HCT116 (cell line): ENCODE measurements at regions not wholly inside any gene's neighbourhood (a gene's known extent, or its start where the extent isn't known, plus 50 kb on each side); places are given as distances from the start of the nearest gene placed in this dataset.

Experiments
- ATAC-seq: fragments of 200-7000 bp; cut with Tn5 transposase; 2 replicates; pipeline ENCODE4 v1.9.1; 2020; ENCODE audit warnings: mild to moderate bottlenecking, moderate library complexity
- BruUV-seq: library from RNA; stranded (reverse); fragments of 400-500 nt; replicated peaks from 2 replicates; lab custom pipeline; 2021; lab: Mats Ljungman, UMichigan
- CTCF ChIA-PET: fragments of 300-600 bp; sonication (Branson Sonifier 250); formaldehyde crosslinking; loops from one replicate; lab custom pipeline; 2021; ENCODE audit warnings: antibody characterized with exemption; lab: Charles Lee
- POLR2A ChIA-PET: fragments of 300-600, 350-600 bp; sonication (Branson Sonifier 250); formaldehyde crosslinking; loops from one replicate; lab custom pipeline; 2021; ENCODE audit warnings: antibody characterized with exemption; lab: Charles Lee
- RAD21 ChIA-PET, 2 experiments: fragments of 300-600 bp; sonication (Branson Sonifier 250); formaldehyde crosslinking; loops; one replicate each; lab custom pipeline; 2023; ENCODE audit warnings: low total read pairs in 2 of 2; ENCODE audit not compliant: uncharacterized antibody in 2 of 2, unreplicated experiment in 2 of 2, low non-redundant PET in 1 of 2; lab: Charles Lee
- DNase-seq: peaks from one replicate; pipeline ENCODE4 v3.0.0-alpha.2; 2010; ENCODE audit warnings: low read depth, low spot score
- H2AFZ ChIP-seq: fragments of 200-600 bp; shearing (Covaris generic), sonication (generic); 2 replicates; pipeline ENCODE4 v1.6.1; 2017; ENCODE audit warnings: low read depth, mixed run types, mixed read lengths, antibody characterized with exemption, low read length; ENCODE audit not compliant: poor library complexity, severe bottlenecking
- H3K27ac ChIP-seq: 2 replicates; pipeline ENCODE4 v1.5.1; 2012; ENCODE audit warnings: low read depth, low read length
- H3K27me3 ChIP-seq: fragments of 200-600 bp; sonication (generic); 2 replicates; pipeline ENCODE4 v1.6.1; 2016; ENCODE audit warnings: mixed run types, low read length, mixed read lengths; ENCODE audit not compliant: insufficient read depth
- H3K36me3 ChIP-seq, 2 experiments: fragments of 200-500 bp in 1 of 2; fragments of 200-600 bp in 1 of 2; sonication (Bioruptor generic) in 1 of 2; sonication (generic) in 1 of 2; 2 replicates each; pipeline versions ENCODE4 v1.5.1 to v1.6.1; 2014 to 2016; ENCODE audit warnings: low read length in 2 of 2, inconsistent platforms in 1 of 2, mixed read lengths in 1 of 2, mixed run types in 1 of 2; ENCODE audit not compliant: insufficient read depth in 2 of 2, control insufficient read depth in 1 of 2
- H3K4me1 ChIP-seq, 2 experiments: fragments of 200-600 bp in 1 of 2; sonication (generic) in 1 of 2; 2 replicates each; pipeline versions ENCODE4 v1.5.1 to v1.6.1; 2012 to 2017; ENCODE audit warnings: low read length in 2 of 2, inconsistent platforms in 1 of 2, mild to moderate bottlenecking in 1 of 2, mixed read lengths in 1 of 2, mixed run types in 1 of 2, moderate library complexity in 1 of 2; ENCODE audit not compliant: insufficient read depth in 2 of 2, control insufficient read depth in 1 of 2
- H3K4me2 ChIP-seq: fragments of 200-600 bp; sonication (generic); 2 replicates; pipeline ENCODE4 v1.6.1; 2017; ENCODE audit warnings: mixed run types, low read length, mixed read lengths
- H3K4me3 ChIP-seq, 2 experiments: fragments of 200-600 bp in 1 of 2; sonication (generic) in 1 of 2; replicated peaks in 1 of 2; 2 replicates each; pipeline ENCODE4 v1.5.1; 2011 to 2016; ENCODE audit warnings: low read length in 2 of 2, control low read depth in 1 of 2, low read depth in 1 of 2, mild to moderate bottlenecking in 1 of 2, mixed read lengths in 1 of 2, mixed run types in 1 of 2
- H3K79me2 ChIP-seq: fragments of 200-600 bp; sonication (generic); 2 replicates; pipeline ENCODE4 v1.6.1; 2017; ENCODE audit warnings: mild to moderate bottlenecking, mixed run types, low read length, moderate library complexity, mixed read lengths; ENCODE audit not compliant: insufficient read depth
- H3K9ac ChIP-seq: fragments of 200-600 bp; sonication (generic); 2 replicates; pipeline ENCODE4 v1.6.1; 2016; ENCODE audit warnings: low read length, mixed read lengths
- H3K9me2 ChIP-seq: fragments of 200-600 bp; sonication (generic), shearing (Covaris generic); 2 replicates; pipeline ENCODE4 v1.6.1; 2017; ENCODE audit warnings: mixed run types, mild to moderate bottlenecking, moderate library complexity; ENCODE audit not compliant: insufficient read depth
- H3K9me3 ChIP-seq, 2 experiments: fragments of 200-500 bp in 1 of 2; fragments of 200-600 bp in 1 of 2; sonication (Bioruptor generic) in 1 of 2; sonication (generic) in 1 of 2; 2 replicates each; pipeline ENCODE4 v1.6.1; 2014 to 2017; ENCODE audit warnings: low read length in 2 of 2, mixed read lengths in 2 of 2, inconsistent platforms in 1 of 2, low read depth in 1 of 2, mild to moderate bottlenecking in 1 of 2, mixed run types in 1 of 2, moderate library complexity in 1 of 2; ENCODE audit not compliant: control insufficient read depth in 1 of 2, insufficient read depth in 1 of 2
- H4K20me1 ChIP-seq: fragments of 200-600 bp; sonication (generic), shearing (Covaris generic); 2 replicates; pipeline ENCODE4 v1.6.1; 2017; ENCODE audit warnings: mixed run types, mild to moderate bottlenecking, moderate library complexity; ENCODE audit not compliant: insufficient read depth
- CBX3 ChIP-seq: IDR thresholded peaks from 2 replicates; pipeline ENCODE4 v1.6.1; 2012; ENCODE audit warnings: low read depth
- CEBPB ChIP-seq: IDR thresholded peaks from 2 replicates; pipeline ENCODE4 v1.6.1; 2012; ENCODE audit warnings: low read depth
- EGR1 ChIP-seq: IDR thresholded peaks from 2 replicates; pipeline ENCODE4 v1.6.1; 2012; ENCODE audit warnings: low read depth
- ELF1 ChIP-seq: IDR thresholded peaks from 2 replicates; pipeline ENCODE4 v1.6.1; 2012; ENCODE audit warnings: low read depth, borderline replicate concordance
- EZH2 ChIP-seq: fragments of 200-600 bp; sonication (generic); IDR thresholded peaks from 2 replicates; pipeline ENCODE4 v1.6.1; 2017; ENCODE audit warnings: antibody characterized with exemption, mixed run types
- FOSL1 ChIP-seq: IDR thresholded peaks from 2 replicates; pipeline ENCODE4 v1.6.1; 2012; ENCODE audit warnings: low read depth
- JUND ChIP-seq: IDR thresholded peaks from 2 replicates; pipeline ENCODE4 v1.6.1; 2012
- POLR2A ChIP-seq: IDR thresholded peaks from 2 replicates; pipeline ENCODE4 v1.7.0; 2011; ENCODE audit warnings: borderline replicate concordance; ENCODE audit not compliant: insufficient read depth, insufficient read length; ENCODE audit errors: extremely low read depth
- POLR2AphosphoS5 ChIP-seq: IDR thresholded peaks from 2 replicates; pipeline ENCODE4 v1.6.1; 2011; ENCODE audit warnings: mild to moderate bottlenecking, low read depth, low read length, moderate library complexity
- RAD21 ChIP-seq: IDR thresholded peaks from 2 replicates; pipeline ENCODE4 v1.6.1; 2012; ENCODE audit warnings: low read depth, mild to moderate bottlenecking
- SIN3A ChIP-seq: IDR thresholded peaks from 2 replicates; pipeline ENCODE4 v1.6.1; 2012; ENCODE audit warnings: low read depth
- SP1 ChIP-seq: IDR thresholded peaks from 2 replicates; pipeline ENCODE4 v1.6.1; 2012; ENCODE audit warnings: low read depth
- YY1 ChIP-seq: IDR thresholded peaks from 2 replicates; pipeline ENCODE4 v1.6.1; 2011; ENCODE audit warnings: low read length, low read depth, moderate library complexity, mild to moderate bottlenecking; ENCODE audit not compliant: insufficient replicate concordance; ENCODE audit errors: extremely low read depth
- ZFX ChIP-seq: fragments of 450-650 bp; IDR thresholded peaks from 2 replicates; pipeline ENCODE4 v1.6.1; 2017
- ZNF274 ChIP-seq: fragments of 200-500 bp; sonication (Bioruptor generic); IDR thresholded peaks from 2 replicates; pipeline ENCODE4 v1.6.1; 2014; ENCODE audit warnings: mild to moderate bottlenecking, low read depth, low read length, inconsistent platforms
- intact Hi-C: fragments of 100-400 bp; cut with micrococcal nuclease; formaldehyde crosslinking; loops from 2 replicates; pipeline ENCODE4 v1.10.0; 2022
- TF ChIP-seq, protein P1 (sequence below), 3 experiments: fragments of 200-600 bp in 1 of 3; sonication (generic) in 1 of 3; IDR thresholded peaks in 2 of 3; conservative IDR thresholded peaks in 1 of 3; 2 replicates each; pipeline ENCODE4 v1.5.1; 2012 to 2017; ENCODE audit warnings: low read depth in 2 of 3, low read length in 2 of 3, antibody characterized with exemption in 1 of 3, borderline replicate concordance in 1 of 3, control low read depth in 1 of 3, mild to moderate bottlenecking in 1 of 3, mixed read lengths in 1 of 3, mixed run types in 1 of 3, moderate library complexity in 1 of 3; ENCODE audit not compliant: insufficient read depth in 1 of 3
- TF ChIP-seq, protein P2 (sequence below): IDR thresholded peaks from 2 replicates; pipeline ENCODE4 v1.6.1; 2012; ENCODE audit warnings: low read depth
- TF ChIP-seq, protein P3 (sequence below): IDR thresholded peaks from 2 replicates; pipeline ENCODE4 v1.6.1; 2012
- TF ChIP-seq, protein P4 (sequence below): IDR thresholded peaks from 2 replicates; pipeline ENCODE4 v1.6.1; 2011; ENCODE audit warnings: mild to moderate bottlenecking, low read length, moderate library complexity; ENCODE audit not compliant: insufficient replicate concordance; ENCODE audit errors: extremely low read depth
- TF ChIP-seq, protein P5 (sequence below): IDR thresholded peaks from 2 replicates; pipeline ENCODE4 v1.6.1; 2012

DNA sequence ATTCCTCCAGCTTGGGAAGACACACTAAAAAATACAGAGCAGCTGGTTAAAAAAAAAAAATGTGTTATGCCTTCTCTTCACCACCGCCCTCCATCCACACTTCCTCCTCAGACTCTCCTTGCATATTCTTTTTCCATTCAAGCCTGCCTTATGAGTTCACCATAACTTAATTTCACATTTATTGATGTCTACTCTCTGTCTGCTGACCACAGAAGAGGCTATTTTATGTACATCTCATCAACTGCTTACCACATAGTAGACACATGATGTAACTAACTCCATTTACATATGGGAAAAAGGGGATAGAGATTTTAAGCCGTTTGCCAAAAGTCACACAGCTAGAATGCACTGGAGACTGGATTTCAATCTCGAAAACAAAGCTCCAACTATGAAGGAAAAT, 409.8 kb downstream of the CDH11 start:
- Histone ChIP-seq H3K79me2 (no peaks in the 10 kb centered on the region), H3K36me3 (no peaks in the 10 kb centered on the region), H3K9me3 (peaks cover 4 to 25% of the 10 kb centered on the region in 2 experiments; a peak in 2 of 4 replicates), H3K4me2 (no peak overlapping the region), H3K9me2 (no peaks in the 10 kb centered on the region), H2AFZ (no peak overlapping the region), H4K20me1 (no peaks in the 10 kb centered on the region), H3K4me1 (no peaks in the 10 kb centered on the region), H3K9ac (no peak overlapping the region), H3K4me3 (no peak overlapping the region), H3K27ac (no peak overlapping the region), H3K27me3 (no peaks in the 10 kb centered on the region)
- BruUV-seq, result no TSS peak
- ChIA-PET CTCF (no interaction called here), RAD21 (no interaction called here), POLR2A (no interaction called here)
- no peak for TF ChIP-seq POLR2AphosphoS5
- no peak for TF ChIP-seq JUND
- TF ChIP-seq, protein P1, sequence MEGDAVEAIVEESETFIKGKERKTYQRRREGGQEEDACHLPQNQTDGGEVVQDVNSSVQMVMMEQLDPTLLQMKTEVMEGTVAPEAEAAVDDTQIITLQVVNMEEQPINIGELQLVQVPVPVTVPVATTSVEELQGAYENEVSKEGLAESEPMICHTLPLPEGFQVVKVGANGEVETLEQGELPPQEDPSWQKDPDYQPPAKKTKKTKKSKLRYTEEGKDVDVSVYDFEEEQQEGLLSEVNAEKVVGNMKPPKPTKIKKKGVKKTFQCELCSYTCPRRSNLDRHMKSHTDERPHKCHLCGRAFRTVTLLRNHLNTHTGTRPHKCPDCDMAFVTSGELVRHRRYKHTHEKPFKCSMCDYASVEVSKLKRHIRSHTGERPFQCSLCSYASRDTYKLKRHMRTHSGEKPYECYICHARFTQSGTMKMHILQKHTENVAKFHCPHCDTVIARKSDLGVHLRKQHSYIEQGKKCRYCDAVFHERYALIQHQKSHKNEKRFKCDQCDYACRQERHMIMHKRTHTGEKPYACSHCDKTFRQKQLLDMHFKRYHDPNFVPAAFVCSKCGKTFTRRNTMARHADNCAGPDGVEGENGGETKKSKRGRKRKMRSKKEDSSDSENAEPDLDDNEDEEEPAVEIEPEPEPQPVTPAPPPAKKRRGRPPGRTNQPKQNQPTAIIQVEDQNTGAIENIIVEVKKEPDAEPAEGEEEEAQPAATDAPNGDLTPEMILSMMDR (IDR thresholded peaks at IDR 0.05 in 2 of 3, conservative IDR thresholded peaks at IDR 0.05 in 1 of 3; ENCODE audit: borderline replicate concordance in 1 of 3, insufficient read depth in 1 of 3, low read depth in 2 of 3, low read length in 2 of 3), result no peak
- TF ChIP-seq, protein P2, sequence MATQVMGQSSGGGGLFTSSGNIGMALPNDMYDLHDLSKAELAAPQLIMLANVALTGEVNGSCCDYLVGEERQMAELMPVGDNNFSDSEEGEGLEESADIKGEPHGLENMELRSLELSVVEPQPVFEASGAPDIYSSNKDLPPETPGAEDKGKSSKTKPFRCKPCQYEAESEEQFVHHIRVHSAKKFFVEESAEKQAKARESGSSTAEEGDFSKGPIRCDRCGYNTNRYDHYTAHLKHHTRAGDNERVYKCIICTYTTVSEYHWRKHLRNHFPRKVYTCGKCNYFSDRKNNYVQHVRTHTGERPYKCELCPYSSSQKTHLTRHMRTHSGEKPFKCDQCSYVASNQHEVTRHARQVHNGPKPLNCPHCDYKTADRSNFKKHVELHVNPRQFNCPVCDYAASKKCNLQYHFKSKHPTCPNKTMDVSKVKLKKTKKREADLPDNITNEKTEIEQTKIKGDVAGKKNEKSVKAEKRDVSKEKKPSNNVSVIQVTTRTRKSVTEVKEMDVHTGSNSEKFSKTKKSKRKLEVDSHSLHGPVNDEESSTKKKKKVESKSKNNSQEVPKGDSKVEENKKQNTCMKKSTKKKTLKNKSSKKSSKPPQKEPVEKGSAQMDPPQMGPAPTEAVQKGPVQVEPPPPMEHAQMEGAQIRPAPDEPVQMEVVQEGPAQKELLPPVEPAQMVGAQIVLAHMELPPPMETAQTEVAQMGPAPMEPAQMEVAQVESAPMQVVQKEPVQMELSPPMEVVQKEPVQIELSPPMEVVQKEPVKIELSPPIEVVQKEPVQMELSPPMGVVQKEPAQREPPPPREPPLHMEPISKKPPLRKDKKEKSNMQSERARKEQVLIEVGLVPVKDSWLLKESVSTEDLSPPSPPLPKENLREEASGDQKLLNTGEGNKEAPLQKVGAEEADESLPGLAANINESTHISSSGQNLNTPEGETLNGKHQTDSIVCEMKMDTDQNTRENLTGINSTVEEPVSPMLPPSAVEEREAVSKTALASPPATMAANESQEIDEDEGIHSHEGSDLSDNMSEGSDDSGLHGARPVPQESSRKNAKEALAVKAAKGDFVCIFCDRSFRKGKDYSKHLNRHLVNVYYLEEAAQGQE, result no peak
- no peak for TF ChIP-seq ZNF274
- no peak for TF ChIP-seq POLR2A
- no peak for TF ChIP-seq CBX3
- TF ChIP-seq, protein P3, sequence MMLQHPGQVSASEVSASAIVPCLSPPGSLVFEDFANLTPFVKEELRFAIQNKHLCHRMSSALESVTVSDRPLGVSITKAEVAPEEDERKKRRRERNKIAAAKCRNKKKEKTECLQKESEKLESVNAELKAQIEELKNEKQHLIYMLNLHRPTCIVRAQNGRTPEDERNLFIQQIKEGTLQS, result no peak
- TF ChIP-seq ZFX, result no peak
- no peak for TF ChIP-seq YY1
- no peak for TF ChIP-seq CEBPB
- TF ChIP-seq SIN3A, result no peak
- no peak for TF ChIP-seq EGR1
- TF ChIP-seq RAD21, result no peak
- TF ChIP-seq, protein P4, sequence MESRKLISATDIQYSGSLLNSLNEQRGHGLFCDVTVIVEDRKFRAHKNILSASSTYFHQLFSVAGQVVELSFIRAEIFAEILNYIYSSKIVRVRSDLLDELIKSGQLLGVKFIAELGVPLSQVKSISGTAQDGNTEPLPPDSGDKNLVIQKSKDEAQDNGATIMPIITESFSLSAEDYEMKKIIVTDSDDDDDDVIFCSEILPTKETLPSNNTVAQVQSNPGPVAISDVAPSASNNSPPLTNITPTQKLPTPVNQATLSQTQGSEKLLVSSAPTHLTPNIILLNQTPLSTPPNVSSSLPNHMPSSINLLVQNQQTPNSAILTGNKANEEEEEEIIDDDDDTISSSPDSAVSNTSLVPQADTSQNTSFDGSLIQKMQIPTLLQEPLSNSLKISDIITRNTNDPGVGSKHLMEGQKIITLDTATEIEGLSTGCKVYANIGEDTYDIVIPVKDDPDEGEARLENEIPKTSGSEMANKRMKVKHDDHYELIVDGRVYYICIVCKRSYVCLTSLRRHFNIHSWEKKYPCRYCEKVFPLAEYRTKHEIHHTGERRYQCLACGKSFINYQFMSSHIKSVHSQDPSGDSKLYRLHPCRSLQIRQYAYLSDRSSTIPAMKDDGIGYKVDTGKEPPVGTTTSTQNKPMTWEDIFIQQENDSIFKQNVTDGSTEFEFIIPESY, result no peak
- no peak for TF ChIP-seq ELF1
- no peak for TF ChIP-seq EZH2
- TF ChIP-seq FOSL1, result no peak
- TF ChIP-seq, protein P5, sequence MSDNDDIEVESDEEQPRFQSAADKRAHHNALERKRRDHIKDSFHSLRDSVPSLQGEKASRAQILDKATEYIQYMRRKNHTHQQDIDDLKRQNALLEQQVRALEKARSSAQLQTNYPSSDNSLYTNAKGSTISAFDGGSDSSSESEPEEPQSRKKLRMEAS, result no peak
- no peak for TF ChIP-seq SP1
- ATAC-seq (no peak), DNase-seq (no peak)
- intact Hi-C loops, result no loop called here
